GM18907 (cell line): ENCODE measurements at regions not wholly inside any gene's neighbourhood (a gene's known extent, or its start where the extent isn't known, plus 50 kb on each side); places are given as distances from the start of the nearest gene placed in this dataset.
"Not testable (repeated sequence)": the region's sequence is repeated elsewhere in the genome, so short reads cannot be mapped to it uniquely, and the experiment has no call there.

Experiments used
- ATAC-seq: cut with Tn5 transposase; IDR thresholded peaks from one replicate; pipeline ENCODE4 v1.9.1; 2021; ENCODE audit warnings: mild to moderate bottlenecking, moderate library complexity; ENCODE audit not compliant: unreplicated experiment

DNA sequence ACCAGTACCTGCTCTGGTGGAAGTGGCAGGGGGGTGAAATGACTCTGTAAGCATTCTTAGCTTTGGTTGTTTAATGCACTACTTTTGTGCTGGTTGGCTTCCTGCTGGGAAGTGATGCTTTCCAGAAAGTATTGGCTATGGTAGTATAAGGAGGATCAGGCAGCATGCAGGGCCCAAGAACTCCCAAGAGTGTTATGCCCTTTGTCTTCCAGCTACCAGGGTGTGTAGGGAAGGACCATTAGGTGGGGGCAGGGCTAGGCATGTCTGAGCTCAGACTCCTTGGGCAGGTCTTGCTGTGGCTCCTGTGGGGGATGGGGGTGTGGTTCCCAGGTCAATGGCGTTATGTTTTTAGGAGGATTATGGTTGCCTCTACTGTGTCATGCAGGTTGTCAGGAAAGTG, 135.8 kb upstream of the TRPC7 start:
- ATAC-seq: no peak

- ATAC-seq: no peak
These were observed 127.2 kb upstream of the TRPC7 start for GRCh38 chr5:136492587-136492986.

GRCh38 chr5:136491806-136492205, 126.5 kb upstream of the TRPC7 start:
- no peak for ATAC-seq

DNA sequence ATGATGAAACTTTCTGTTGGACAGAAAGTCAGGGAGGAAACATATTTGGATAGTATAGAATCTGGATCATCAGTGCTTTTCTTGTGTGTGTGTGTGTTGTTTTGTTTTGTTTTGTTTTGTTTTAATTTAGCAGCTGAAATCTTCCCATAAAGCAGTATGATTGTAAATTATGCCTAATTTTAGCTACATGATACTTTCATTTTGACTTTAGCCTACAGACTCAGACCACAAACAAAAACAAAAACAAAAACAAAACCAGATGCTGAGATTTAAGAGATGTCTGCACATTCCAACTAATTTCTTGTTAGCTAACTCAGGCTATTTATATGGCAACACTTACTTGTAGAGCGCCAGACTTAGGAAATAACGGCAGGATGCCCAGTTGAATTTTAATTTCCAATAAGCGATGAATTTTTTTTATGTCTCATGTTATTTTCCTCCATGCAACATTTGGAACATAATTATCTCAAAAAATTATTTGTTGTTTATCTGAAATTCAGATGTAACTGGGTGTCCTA, 119.5 kb upstream of the TRPC7 start:
- no peak for ATAC-seq

GRCh38 chr5:136482206-136482605, 116.9 kb upstream of the TRPC7 start:
- no peak for ATAC-seq

GRCh38 chr5:136474466-136474865, 109.1 kb upstream of the TRPC7 start:
- ATAC-seq: no peak

- no peak for ATAC-seq
These were observed 102.3 kb upstream of the TRPC7 start for GRCh38 chr5:136467632-136468031.

DNA sequence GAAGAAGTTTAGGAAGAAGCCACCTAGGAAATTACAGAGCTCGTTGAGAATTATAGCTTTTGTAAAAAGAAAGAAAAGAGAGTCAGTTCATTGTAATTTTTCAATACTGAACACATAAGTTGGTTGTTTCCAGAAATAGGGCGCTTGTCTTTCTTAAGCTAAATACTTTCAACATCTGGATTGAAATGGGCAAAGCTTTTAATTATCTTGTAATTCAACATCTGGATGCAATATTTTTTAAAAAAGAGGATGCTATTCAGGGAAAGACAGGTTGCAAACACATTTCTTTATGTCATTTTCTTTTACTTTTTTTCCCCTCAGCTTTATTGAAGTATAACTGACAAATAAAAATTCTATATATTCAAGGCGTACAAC, 100.7 kb upstream of the TRPC7 start:
- ATAC-seq: no peak

DNA sequence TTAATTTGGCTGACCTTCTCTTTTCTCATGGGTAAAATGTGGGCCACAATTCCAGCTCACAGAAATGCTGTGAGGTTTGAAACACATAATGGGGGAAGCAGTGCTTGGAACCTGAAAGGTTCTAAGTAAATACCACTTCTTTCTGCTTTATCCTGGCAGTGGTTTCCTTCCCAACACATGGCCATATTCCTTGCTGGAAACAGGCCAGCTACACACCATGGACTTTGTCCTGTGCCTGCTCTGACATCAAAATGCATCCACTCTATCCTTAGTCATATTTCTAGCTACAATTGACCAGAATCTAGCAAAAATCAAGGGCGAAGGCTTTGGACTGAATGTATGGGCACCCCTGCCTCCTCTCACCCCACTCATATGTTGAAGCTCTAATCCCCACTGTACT, 93.1 kb upstream of the TRPC7 start:
- no peak for ATAC-seq

GRCh38 chr5:136457390-136458013, 92.2 kb upstream of the TRPC7 start:
- ATAC-seq: no peak

DNA sequence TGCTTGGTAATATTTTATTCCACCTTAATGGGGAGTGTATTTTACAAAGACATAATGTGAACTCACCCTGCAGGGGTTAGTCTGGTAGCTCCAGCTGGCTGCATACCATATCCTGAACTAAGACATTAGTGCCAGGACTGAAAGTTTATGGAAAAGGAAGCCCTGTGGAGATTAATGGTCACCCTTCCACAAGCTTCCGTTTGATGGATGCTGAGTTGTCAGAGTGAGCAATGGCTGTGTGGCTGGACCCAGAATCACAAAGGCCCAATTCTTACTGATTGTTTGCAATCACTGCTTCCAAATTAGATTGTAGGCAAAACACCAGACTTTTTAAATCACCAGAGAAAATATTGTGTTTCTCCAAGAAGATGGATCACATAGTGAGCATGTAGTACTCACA, 90.1 kb upstream of the TRPC7 start:
- ATAC-seq: no peak

GRCh38 chr5:136453986-136454758, 88.8 kb upstream of the TRPC7 start:
- ATAC-seq: no peak

GRCh38 chr5:136453199-136453598, 87.9 kb upstream of the TRPC7 start:
- ATAC-seq: no peak

DNA sequence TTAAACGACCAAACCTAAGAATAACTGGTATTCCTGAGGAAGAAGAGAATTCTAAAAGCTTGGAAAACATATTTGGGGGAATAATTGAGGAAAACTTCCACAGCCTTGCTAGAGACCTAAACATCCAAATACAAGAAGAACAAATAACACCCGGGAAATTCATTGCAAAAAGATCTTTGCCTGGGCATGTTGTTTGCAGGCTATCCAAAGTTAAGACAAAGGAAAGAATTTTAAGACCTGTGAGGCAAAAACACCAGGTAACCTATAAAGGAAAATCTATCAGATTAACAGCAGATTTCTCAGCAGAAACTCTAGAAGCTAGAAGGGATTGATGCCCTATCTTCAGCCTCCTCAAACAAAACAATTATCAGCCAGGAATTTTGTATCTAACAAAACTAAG, 82.2 kb upstream of the TRPC7 start:
- not testable (repeated sequence) for ATAC-seq

DNA sequence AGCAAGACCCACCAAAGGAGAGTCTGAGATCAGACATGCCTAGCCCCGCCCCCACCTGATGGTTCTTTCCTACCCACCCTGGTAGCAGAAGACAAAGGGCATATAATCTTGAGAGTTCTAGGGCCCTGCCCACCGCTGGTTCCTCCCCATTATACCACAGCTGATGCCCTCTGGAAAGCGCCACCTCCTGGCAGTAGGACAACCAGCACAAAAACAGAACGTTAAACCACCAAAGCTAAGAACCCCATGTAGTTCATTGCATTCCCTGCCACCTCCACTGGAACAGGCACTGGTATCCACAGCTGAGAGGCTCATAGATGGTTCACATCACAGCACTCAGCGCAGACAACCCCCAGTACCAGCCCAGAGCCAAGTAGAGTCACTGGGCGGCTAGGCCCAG, 81.2 kb upstream of the TRPC7 start:
- no peak for ATAC-seq

- not testable (repeated sequence) for ATAC-seq
These were observed 78.8 kb upstream of the TRPC7 start for GRCh38 chr5:136444099-136444498.

GRCh38 chr5:136439367-136439766, 74.0 kb upstream of the TRPC7 start:
- ATAC-seq: no peak

DNA sequence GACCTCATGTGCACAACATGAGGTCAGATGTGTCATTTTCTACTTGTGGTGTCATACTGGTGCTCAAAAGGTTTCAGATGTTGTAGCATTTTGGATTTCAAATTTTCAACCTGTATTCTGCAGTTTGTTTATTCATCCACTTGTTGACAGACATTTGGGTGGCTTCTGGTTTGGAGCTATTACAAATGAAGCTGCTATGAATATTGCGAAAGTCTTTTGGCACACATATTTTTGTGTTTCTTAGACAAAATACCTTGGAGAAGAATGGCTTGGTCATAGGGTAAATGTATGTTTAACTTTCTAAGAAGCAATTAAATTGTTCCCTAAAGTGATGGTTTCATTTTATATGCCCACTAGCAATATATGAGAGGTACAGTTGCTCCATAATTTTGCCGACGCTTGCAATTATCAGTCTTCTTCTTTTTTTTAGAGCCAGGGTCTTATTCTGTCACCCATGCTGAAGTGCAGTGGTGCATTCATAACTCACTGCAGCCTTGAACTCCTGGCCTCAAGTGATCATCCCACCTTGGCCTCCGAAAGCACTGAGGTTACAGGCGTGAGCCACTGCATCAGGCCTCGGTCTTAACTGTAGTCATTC, 70.7 kb upstream of the TRPC7 start:
- no peak for ATAC-seq

DNA sequence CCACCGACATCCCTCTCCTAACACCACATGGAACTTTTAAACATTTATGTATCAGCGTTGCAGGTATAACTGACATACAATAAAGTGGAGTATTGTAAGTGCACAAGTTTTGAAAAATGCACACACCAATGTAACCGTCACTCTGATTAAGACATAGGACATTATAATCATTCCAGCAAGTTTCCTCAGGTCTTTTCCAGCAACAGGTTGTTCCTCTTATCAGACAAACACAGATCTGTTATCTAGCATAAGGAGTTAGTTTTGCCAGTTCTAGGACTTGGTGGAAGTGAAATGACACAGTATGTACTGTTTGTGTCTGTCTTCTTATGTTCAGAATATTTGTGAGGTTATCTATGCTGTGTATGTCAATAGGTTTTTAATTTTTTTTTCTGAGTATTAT, 69.5 kb upstream of the TRPC7 start:
- ATAC-seq: no peak

DNA sequence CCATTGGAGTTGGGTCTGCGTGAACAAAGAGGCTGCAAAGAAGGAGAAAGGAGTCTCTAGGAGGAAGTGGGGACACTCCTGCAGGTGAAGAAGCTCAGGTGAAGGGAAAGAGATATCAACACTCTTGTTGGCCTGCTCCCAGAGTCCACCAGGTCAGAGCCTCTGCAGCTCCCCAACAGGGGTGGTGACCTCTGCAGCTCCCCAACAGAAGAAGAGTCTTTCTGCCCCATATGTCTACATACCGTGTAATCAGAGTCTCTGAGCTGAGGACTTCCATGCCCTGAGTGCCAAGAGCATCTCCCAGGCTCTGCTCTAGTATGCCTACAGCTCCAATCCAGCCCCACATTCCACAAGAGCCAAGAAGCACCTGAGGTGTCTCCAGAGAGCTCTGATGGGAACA, 67.4 kb upstream of the TRPC7 start:
- ATAC-seq: no peak

GRCh38 chr5:136430081-136430480, 64.7 kb upstream of the TRPC7 start:
- ATAC-seq: no peak

GRCh38 chr5:136427426-136427825, 62.1 kb upstream of the TRPC7 start:
- no peak for ATAC-seq
